OCI-LY7 (cell line): ENCODE measurements at regions not wholly inside any gene's neighbourhood (a gene's known extent, or its start where the extent isn't known, plus 50 kb on each side); places are given as distances from the start of the nearest gene placed in this dataset.

Experiments used
- EZH2phosphoT487 ChIP-seq: fragments of 200-600 bp; sonication (generic); IDR thresholded peaks from 2 replicates; pipeline ENCODE4 v1.6.1; 2018; ENCODE audit warnings: low read depth, borderline replicate concordance, mild to moderate bottlenecking, mixed run types, antibody characterized with exemption, low read length, moderate library complexity, mixed read lengths
- TF ChIP-seq, protein P1 (sequence below): fragments of 200-600 bp; sonication (generic); conservative IDR thresholded peaks from 2 replicates; pipeline ENCODE4 v1.5.1; 2014; ENCODE audit warnings: mild to moderate bottlenecking, antibody characterized with exemption, low read length, moderate library complexity, mixed read lengths

GRCh38 chr21:17915976-17916375, 96.8 kb upstream of the C21orf91 start:
- TF ChIP-seq, protein P1, sequence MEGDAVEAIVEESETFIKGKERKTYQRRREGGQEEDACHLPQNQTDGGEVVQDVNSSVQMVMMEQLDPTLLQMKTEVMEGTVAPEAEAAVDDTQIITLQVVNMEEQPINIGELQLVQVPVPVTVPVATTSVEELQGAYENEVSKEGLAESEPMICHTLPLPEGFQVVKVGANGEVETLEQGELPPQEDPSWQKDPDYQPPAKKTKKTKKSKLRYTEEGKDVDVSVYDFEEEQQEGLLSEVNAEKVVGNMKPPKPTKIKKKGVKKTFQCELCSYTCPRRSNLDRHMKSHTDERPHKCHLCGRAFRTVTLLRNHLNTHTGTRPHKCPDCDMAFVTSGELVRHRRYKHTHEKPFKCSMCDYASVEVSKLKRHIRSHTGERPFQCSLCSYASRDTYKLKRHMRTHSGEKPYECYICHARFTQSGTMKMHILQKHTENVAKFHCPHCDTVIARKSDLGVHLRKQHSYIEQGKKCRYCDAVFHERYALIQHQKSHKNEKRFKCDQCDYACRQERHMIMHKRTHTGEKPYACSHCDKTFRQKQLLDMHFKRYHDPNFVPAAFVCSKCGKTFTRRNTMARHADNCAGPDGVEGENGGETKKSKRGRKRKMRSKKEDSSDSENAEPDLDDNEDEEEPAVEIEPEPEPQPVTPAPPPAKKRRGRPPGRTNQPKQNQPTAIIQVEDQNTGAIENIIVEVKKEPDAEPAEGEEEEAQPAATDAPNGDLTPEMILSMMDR = no peak
- no peak for TF ChIP-seq EZH2phosphoT487
